ENCODE measurements at regions not wholly inside any gene's neighbourhood (a gene's known extent, or its start where the extent isn't known, plus 50 kb on each side); places are given as distances from the start of the nearest gene placed in this dataset.

DNA sequence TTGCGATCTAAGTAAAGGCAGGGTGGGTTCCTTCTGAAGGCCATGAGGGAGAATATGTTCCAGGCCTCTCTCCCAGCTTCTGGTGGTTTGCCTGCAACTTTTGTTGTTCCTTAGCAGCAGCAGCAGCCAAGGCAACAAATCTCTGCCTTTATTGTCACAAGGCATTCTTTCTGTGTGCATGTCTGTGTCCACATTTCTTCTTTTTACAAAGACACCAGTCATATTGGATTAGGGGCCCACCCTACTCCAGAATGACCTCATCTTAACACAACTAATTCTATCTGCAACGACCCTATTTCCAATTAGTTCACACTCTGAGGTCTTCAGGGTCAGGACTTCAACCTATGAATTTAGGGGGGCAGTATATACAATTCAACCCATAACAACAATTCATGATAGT is 587.5 kb downstream of the XIRP2 start:
- no peak for DNase-seq (ENCODE audit: insufficient read length, low spot score)
- no peak for FAIRE-seq

DNA sequence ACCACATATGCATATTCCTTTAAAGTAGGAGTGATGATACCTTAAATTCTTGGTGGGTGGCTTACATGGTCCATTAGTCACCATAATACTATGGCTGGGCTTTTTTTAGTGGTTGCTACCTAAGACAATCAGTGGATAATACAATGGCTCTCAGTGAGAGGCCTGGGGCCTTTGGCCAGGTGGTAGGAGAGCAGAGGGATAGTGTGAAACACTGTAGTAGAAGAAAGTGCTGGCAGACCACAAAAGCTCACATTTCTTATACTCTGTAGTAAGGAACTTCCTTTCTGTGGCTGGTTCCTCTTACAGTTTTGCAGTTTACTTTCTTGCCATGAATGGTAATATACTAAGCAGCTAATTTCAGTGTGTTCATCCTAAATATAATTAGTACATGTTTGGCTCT is 583.5 kb downstream of the XIRP2 start:
- FAIRE-seq (no peak), DNase-seq (ENCODE audit: insufficient read length, low spot score) (no peak)

- FAIRE-seq (no peak), DNase-seq (ENCODE audit: insufficient read length, low spot score) (no peak)
Observed at GRCh38 chr2:167471332-167471731, 583.1 kb downstream of the XIRP2 start.

DNA sequence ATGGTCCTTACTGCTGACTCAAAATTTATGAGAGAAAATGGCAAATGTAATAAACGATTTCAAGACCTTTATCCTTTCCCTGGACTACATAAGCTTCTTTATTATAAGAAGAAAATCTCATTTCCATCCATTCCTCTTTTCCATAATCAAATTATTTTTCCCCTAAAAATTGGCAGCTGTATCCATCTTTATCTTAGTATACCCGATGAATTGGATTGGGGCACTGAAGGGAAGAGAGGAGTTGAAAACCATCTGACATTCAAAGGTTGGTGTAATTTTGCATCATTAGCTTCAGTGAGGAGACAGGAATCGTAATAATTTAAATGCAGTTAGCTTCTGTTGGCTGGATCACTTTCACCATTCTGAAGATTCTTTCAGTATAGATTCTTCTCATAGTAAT is 574.1 kb downstream of the XIRP2 start:
- FAIRE-seq (no peak), DNase-seq (ENCODE audit: insufficient read length, low spot score) (no peak)

DNA sequence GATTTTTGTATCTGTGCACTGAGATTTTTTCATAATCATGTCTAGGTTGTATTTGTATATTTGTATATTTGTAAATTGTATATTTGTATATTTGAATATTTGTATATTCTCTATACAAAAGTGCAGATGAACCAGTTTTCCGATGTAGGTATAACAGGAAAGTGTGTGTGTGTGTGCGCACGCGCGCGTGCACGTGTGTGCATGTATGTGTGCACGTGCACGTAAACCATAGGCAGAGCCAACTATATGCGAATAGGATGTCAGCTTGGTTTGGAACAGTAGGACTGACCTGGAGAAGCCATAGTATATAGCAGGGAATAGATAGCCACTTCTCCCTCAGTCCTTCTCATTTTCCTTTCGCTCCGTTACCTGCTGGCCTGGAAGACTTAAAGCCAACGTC is 565.8 kb downstream of the XIRP2 start:
- DNase-seq (ENCODE audit: insufficient read length, low spot score) (no peak), FAIRE-seq (no peak)

DNA sequence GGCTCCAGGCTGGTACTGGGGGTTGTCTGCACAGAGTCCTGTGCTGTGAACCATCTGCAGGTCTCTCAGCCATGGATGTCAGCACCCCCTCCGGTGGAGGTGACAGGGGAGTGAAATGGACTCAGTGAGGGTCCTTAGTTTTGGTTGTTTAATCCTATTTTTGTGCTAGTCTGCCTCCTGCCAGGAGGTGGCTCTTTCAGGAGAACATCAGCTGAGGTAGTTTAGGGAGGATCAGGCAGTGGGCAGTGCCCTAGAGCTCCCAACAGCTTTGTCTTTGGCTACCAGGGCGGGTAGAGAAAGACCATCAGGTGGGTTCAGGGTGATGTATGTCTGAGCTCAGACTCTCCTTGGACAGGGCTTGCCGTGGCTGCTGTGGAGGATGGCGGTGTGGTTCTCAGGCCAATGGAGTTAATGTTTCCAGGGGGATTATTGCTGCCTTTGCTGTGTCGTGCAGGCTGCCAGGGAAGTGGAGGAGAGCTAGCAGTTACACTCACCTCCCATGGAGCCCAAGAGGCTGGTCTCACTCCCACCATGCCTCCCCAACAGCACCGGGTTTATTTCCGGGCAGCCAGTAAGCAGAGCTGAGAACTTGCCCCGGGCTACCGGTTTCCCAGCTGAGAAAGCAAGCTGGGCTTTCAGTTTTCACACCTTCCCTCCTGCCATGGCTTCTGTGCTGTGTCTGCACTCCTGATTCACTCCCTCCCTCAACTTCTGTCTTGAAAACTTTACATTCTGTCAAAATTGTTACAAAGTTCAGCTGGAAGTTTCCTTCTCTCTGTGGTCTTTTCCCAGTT is 563.4 kb downstream of the XIRP2 start:
- FAIRE-seq (no peak), DNase-seq (ENCODE audit: insufficient read length, low spot score) (no peak)

DNA sequence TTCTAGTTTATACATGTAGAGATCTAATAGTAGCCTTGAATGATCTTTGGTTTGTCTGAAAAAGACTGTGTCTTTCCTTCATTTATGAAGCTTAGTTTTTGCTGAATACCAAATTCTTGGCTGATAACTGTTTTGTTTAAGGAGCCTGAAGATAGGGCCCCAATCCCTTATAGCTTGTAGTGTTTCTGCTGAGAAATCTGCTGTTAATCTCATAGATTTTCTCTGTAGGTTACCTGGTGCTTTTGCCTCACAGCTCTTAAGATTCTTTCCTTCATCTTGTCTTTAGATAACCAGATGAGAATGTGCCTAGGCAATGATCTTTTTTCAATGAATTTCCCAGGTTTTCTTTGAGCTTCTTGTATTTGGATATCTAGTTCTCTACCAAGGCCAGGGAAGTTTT is 562.1 kb downstream of the XIRP2 start:
- DNase-seq (ENCODE audit: insufficient read length, low spot score) = no peak
- FAIRE-seq = no peak

- no peak for FAIRE-seq
- no peak for DNase-seq (ENCODE audit: insufficient read length, low spot score)
Observed at GRCh38 chr2:167440382-167440781, 552.1 kb downstream of the XIRP2 start.

DNA sequence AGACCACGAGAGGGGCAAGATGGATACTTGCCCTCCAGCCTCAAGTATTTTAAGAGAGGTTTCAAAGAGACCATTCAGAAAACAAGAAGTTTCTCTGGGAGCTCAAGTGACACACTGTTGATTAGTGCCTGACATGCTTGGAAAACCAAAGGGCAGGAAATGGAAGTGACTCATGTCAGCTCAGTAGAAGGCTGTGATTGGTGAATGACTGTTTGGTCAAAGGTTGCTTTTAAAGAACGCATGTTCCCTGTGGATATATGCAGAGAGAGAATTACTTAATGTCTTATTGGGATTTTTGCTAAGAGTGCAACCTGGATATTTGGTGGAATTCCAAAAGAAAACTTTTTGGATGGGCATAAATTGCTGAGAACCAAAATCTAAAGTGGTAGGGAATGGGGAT is 549.9 kb downstream of the XIRP2 start:
- DNase-seq (ENCODE audit: insufficient read length, low spot score) (no peak), FAIRE-seq (no peak)

DNA sequence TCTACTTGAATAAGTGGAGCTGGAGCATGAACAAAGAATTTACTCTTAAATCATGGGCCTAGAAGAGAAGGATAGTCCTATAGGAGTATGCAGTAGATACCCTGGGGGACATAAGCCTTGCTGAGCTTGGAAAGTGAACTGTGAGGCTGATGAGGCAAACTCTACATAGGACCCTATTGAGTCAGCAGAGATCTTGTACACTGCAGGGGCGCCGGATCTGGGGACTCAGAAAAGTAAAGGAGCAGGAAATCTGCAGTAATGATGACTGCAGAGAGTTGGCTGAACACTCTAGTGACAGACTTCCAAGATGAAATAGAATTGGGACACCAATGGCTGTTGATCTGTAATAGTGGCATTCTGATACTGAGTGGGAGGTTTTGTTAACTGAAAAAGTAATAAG is 543.7 kb downstream of the XIRP2 start:
- DNase-seq (ENCODE audit: insufficient read length, low spot score) = no peak
- FAIRE-seq = no peak

- DNase-seq (ENCODE audit: insufficient read length, low spot score) (no peak), FAIRE-seq (no peak)
Observed at GRCh38 chr2:167430447-167430846, 542.2 kb downstream of the XIRP2 start.

- DNase-seq (ENCODE audit: insufficient read length, low spot score) (no peak), FAIRE-seq (no peak)
Observed at GRCh38 chr2:167424803-167425755, 536.8 kb downstream of the XIRP2 start.

- FAIRE-seq (no peak), DNase-seq (ENCODE audit: insufficient read length, low spot score) (no peak)
Observed at GRCh38 chr2:167424221-167424620, 535.9 kb downstream of the XIRP2 start.

- no peak for DNase-seq (ENCODE audit: insufficient read length, low spot score)
- FAIRE-seq = no peak
Observed at GRCh38 chr2:167423731-167424130, 535.5 kb downstream of the XIRP2 start.

- DNase-seq (ENCODE audit: insufficient read length, low spot score) = no peak
- no peak for FAIRE-seq
Observed at GRCh38 chr2:167420211-167420610, 531.9 kb downstream of the XIRP2 start.

GRCh38 chr2:167415068-167415467 is 526.8 kb downstream of the XIRP2 start:
- FAIRE-seq = no peak
- no peak for DNase-seq (ENCODE audit: insufficient read length, low spot score)

DNA sequence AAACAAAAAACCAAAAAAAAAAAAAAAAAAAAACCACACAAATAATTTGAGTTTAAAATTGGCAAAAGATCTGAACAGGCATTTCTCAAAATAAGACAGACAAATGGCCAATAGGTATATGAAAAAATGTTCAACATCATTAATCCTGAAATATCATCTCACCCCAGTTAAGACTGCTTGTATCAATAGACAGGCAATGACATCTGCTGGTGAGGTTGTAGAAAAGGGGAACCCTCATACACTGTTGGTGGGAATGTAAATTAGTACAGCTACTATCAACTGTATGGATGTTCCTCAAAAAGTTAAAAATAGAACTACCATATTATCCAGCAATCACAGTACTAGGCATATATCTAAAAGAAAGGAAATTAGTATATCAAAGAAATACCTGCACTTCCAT is 523.1 kb downstream of the XIRP2 start:
- DNase-seq (ENCODE audit: insufficient read length, low spot score) (no peak), FAIRE-seq (no peak)

- FAIRE-seq = no peak
- no peak for DNase-seq (ENCODE audit: insufficient read length, low spot score)
Observed at GRCh38 chr2:167406558-167406957, 518.3 kb downstream of the XIRP2 start.

GRCh38 chr2:167404627-167405284 is 516.5 kb downstream of the XIRP2 start:
- no peak for FAIRE-seq
- no peak for DNase-seq (ENCODE audit: insufficient read length, low spot score)

- no peak for FAIRE-seq
Observed at GRCh38 chr2:167401309-167401708, 513.0 kb downstream of the XIRP2 start.

GRCh38 chr2:167400546-167400945 is 512.3 kb downstream of the XIRP2 start:
- FAIRE-seq (no peak), DNase-seq (ENCODE audit: insufficient read length, low spot score) (no peak)

More at GRCh38 chr2:167401309-167401708, 513.0 kb downstream of the XIRP2 start:
- DNase-seq (ENCODE audit: insufficient read length, low spot score) = no peak

All from GM19239 (cell line).